Activated T-cell treated with anti-CD3 and anti-CD28 coated beads, Interleukin-2, amount 50 U/mL, for 1 hour (primary cell): ENCODE measurements at regions not wholly inside any gene's neighbourhood (a gene's known extent, or its start where the extent isn't known, plus 50 kb on each side); places are given as distances from the start of the nearest gene placed in this dataset.

Experiments used
- DNase-seq: peaks from one replicate; pipeline ENCODE4 v3.0.0-alpha.2; 2020

GRCh38 chr5:175163586-175164275 lies 280.3 kb downstream of the DRD1 start:
- no peak for DNase-seq

GRCh38 chr5:175162036-175162435 lies 281.9 kb downstream of the DRD1 start:
- DNase-seq = no peak

- no peak for DNase-seq
Measured at GRCh38 chr5:175159956-175160355, 284.0 kb downstream of the DRD1 start.

GRCh38 chr5:175148636-175149172 lies 295.3 kb downstream of the DRD1 start:
- no peak for DNase-seq

- no peak for DNase-seq
Measured at GRCh38 chr5:175146733-175147132, 297.2 kb downstream of the DRD1 start.

GRCh38 chr5:175141421-175141820 lies 302.6 kb downstream of the DRD1 start:
- DNase-seq = no peak

GRCh38 chr5:175133185-175133584 lies 310.8 kb downstream of the DRD1 start:
- DNase-seq = no peak

- DNase-seq = no peak
Measured at GRCh38 chr5:175131432-175131831, 312.6 kb downstream of the DRD1 start.

- no peak for DNase-seq
Measured at GRCh38 chr5:175129619-175130018, 314.4 kb downstream of the DRD1 start.

GRCh38 chr5:175129121-175129520 lies 314.9 kb downstream of the DRD1 start:
- DNase-seq = no peak

GRCh38 chr5:175124821-175125220 lies 319.2 kb downstream of the DRD1 start:
- no peak for DNase-seq

- no peak for DNase-seq
Measured at GRCh38 chr5:175124251-175124813, 319.6 kb downstream of the DRD1 start.

GRCh38 chr5:175123542-175123941 lies 320.4 kb downstream of the DRD1 start:
- no peak for DNase-seq

GRCh38 chr5:175121457-175121856 lies 322.5 kb downstream of the DRD1 start:
- DNase-seq = no peak

GRCh38 chr5:175120412-175120811 lies 323.6 kb downstream of the DRD1 start:
- DNase-seq = no peak

GRCh38 chr5:175118700-175119309 lies 325.2 kb downstream of the DRD1 start:
- no peak for DNase-seq

GRCh38 chr5:175116466-175117048 lies 327.4 kb downstream of the DRD1 start:
- no peak for DNase-seq

- DNase-seq = no peak
Measured at GRCh38 chr5:175115831-175116230, 328.2 kb downstream of the DRD1 start.

- DNase-seq = no peak
Measured at GRCh38 chr5:175113947-175114346, 330.0 kb downstream of the DRD1 start.

GRCh38 chr5:175109058-175109755 lies 334.8 kb downstream of the DRD1 start:
- DNase-seq = no peak

GRCh38 chr5:175107865-175108264 lies 336.1 kb downstream of the DRD1 start:
- DNase-seq = no peak

- no peak for DNase-seq
Measured at GRCh38 chr5:175107028-175107588, 336.9 kb downstream of the DRD1 start.

GRCh38 chr5:175104677-175105076 lies 339.3 kb downstream of the DRD1 start:
- no peak for DNase-seq
